Inferior parietal cortex (tissue), 1 donor: ENCODE measurements at regions not wholly inside any gene's neighbourhood (a gene's known extent, or its start where the extent isn't known, plus 50 kb on each side); places are given as distances from the start of the nearest gene placed in this dataset.

Experiments
- DNase-seq: peaks from one replicate; pipeline ENCODE4 v3.0.0-alpha.2; 2016; ENCODE audit errors: extremely low spot score

GRCh38 chr13:74201530-74201929, 67.3 kb upstream of the KLF12 start:
- no peak for DNase-seq

DNA sequence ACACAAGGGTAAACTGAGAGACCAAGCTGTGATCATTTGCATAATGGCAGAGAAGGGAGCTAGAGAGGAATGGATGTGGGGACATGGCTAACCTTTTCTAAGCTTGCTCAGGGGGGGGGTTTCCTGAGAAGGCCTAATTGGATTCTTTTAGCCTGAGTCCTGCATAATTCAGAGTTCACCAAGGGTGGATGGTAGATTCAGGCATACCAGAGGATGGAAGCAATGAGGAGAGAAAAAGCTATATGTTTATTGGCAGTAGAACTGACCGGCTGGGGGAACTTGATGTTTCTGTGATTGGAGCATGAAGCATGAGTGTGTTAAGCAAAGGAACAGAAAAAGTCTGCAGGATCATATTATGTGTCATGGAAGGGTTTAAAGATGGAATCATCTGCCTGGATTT, 65.9 kb upstream of the KLF12 start:
- DNase-seq = no peak

GRCh38 chr13:74197677-74198429, 63.6 kb upstream of the KLF12 start:
- DNase-seq = no peak

GRCh38 chr13:74194846-74195245, 60.6 kb upstream of the KLF12 start:
- no peak for DNase-seq

- no peak for DNase-seq
These were observed 59.2 kb upstream of the KLF12 start for GRCh38 chr13:74193391-74193790.

GRCh38 chr13:74191410-74191809, 57.2 kb upstream of the KLF12 start:
- DNase-seq = no peak

DNA sequence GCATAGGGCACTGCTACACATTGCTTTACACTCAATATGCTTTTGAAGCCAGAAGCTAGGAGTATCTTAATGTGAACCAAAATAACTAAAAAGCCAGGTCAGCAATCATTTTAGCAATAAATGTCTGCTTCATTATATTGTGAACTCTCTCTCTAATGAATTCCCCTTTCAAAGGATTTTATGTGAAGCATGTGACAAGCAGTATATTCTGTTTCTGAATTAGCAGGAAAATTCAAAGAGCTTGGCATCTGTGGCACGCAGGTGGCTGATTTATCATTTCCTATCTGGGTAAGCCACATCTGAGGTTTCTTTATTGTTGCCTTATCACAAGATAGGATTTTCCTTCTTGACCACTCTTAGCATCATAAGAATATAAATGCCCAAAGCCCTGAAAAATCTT, 56.8 kb upstream of the KLF12 start:
- no peak for DNase-seq

- DNase-seq = no peak
These were observed 53.4 kb upstream of the KLF12 start for GRCh38 chr13:74187564-74187963.

DNA sequence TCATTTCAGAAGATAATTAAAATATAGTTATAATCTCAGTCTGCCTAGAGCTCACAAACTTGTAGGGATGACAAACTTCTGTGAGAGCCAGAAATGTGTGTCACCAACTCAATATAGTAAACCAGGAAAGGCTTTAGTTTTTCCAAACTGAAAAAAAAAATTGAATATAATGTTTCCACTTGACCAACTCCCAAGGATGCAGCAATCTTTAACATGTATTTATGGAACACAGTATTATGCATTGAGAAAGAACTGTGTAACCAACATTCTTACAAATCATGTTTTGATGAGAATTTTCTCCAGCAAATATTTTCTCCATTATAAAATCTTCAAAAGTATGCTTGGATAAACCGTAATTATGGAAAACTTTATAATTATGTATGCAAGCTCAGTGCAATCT, 50.1 kb upstream of the KLF12 start:
- DNase-seq = no peak
